ENCODE measurements at regions not wholly inside any gene's neighbourhood (a gene's known extent, or its start where the extent isn't known, plus 50 kb on each side); places are given as distances from the start of the nearest gene placed in this dataset.

GRCh38 chr2:239576784-239577685, 176.2 kb upstream of the HDAC4 start:
- DNase-seq, result peak in 1 of 2 donors; percentile 25
- Histone ChIP-seq H3K27ac (no peak overlapping the region), H3K4me3 (no peak overlapping the region), H3K9me3 (peaks cover 0 to 14% (median 6%) of the 10 kb centered on the region in 4 donors), H3K27me3 (peaks cover 0 to 23% (median 15%) of the 10 kb centered on the region in 3 donors), H3K36me3 (no peaks in the 10 kb centered on the region), H3K4me1 (peaks cover 0 to 10% (median 2%) of the 10 kb centered on the region in 4 donors)
- intact Hi-C loops (cut with DNase I; ENCODE audit: low total_unique reads), result no loop called here
- WGBS, 5 donors, result 84 to 89% (median 88%) methylated on average over 12 to 17 of the region's 17 CpGs
- no peak for TF ChIP-seq POLR2A (IDR thresholded peaks at IDR 0.05)
- TF ChIP-seq, protein P1, sequence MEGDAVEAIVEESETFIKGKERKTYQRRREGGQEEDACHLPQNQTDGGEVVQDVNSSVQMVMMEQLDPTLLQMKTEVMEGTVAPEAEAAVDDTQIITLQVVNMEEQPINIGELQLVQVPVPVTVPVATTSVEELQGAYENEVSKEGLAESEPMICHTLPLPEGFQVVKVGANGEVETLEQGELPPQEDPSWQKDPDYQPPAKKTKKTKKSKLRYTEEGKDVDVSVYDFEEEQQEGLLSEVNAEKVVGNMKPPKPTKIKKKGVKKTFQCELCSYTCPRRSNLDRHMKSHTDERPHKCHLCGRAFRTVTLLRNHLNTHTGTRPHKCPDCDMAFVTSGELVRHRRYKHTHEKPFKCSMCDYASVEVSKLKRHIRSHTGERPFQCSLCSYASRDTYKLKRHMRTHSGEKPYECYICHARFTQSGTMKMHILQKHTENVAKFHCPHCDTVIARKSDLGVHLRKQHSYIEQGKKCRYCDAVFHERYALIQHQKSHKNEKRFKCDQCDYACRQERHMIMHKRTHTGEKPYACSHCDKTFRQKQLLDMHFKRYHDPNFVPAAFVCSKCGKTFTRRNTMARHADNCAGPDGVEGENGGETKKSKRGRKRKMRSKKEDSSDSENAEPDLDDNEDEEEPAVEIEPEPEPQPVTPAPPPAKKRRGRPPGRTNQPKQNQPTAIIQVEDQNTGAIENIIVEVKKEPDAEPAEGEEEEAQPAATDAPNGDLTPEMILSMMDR (IDR thresholded peaks at IDR 0.05), result no peak
- no peak for TF ChIP-seq POLR2AphosphoS5 (IDR thresholded peaks at IDR 0.05)
- no peak for TF ChIP-seq EP300 (IDR thresholded peaks at IDR 0.05)

- H3K27me3 ChIP-seq, result peaks cover 0 to 31% (median 18%) of the 10 kb centered on the region in 3 donors
- 91 to 97% (median 96%) methylated on average over 5 to 8 of the region's 8 CpGs for WGBS, 5 donors
These were observed 175.2 kb upstream of the HDAC4 start for GRCh38 chr2:239575931-239576445.

DNA sequence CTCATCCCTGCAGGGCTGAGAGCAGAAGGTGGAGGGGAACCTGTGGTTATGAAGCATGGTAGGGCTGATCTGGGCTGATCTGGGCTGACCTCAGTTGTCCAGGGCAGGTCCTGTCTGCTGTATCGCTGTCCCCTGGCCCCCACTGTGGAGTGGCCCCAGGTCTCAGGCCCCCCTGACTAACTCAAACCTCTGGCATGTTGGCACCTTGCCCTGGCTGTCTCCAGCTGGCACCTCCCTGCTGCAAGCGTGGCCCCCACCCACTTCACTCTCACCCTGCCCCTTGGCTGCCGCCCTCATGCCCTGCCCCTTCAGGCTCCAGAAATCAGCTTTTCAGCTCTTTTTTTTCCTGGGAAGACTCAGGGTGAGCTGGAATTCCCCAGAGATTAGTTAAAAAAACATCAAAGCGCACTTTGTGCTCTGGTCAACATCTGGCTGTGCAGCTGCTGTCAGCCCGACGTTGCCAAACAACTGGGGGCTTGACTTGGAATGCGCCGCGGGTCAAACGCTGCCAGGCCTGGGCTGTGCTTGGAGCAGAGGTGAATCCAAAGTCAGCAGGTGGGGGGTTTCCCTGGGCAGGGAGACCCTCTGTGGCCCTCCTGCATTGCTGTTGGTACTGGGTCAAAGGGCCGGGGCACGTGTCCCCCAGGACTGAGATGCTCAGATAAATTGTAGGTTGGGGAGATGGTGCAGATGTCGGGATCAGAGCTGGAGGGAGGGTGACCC, 173.8 kb upstream of the HDAC4 start:
- no peak overlapping the region for H3K27ac ChIP-seq
- no peaks in the 10 kb centered on the region for H3K36me3 ChIP-seq
- peak in 1 of 2 donors; percentile 67 for DNase-seq
- H3K9me3 ChIP-seq, result peaks cover 0 to 14% (median 6%) of the 10 kb centered on the region in 4 donors
- no peak overlapping the region for H3K4me3 ChIP-seq
- TF ChIP-seq EP300 (IDR thresholded peaks at IDR 0.05) (no peak), POLR2A (IDR thresholded peaks at IDR 0.05) (no peak), POLR2AphosphoS5 (IDR thresholded peaks at IDR 0.05) (no peak)
- TF ChIP-seq, protein P1 (IDR thresholded peaks at IDR 0.05), result no peak
- WGBS, 5 donors, result 27 to 39% (median 33%) methylated on average over 13 of the region's 13 CpGs
- peaks cover 0 to 43% (median 30%) of the 10 kb centered on the region in 3 donors for H3K27me3 ChIP-seq
- peaks cover 0 to 10% (median 2%) of the 10 kb centered on the region in 4 donors for H3K4me1 ChIP-seq
- intact Hi-C loops (cut with DNase I; ENCODE audit: low total_unique reads), result no loop called here

More at GRCh38 chr2:239575931-239576445, 175.2 kb upstream of the HDAC4 start:
- no peak overlapping the region for H3K27ac ChIP-seq
- peaks cover 0 to 10% (median 2%) of the 10 kb centered on the region in 4 donors for H3K4me1 ChIP-seq
- TF ChIP-seq, protein P1 (IDR thresholded peaks at IDR 0.05), result no peak
- TF ChIP-seq POLR2AphosphoS5 (IDR thresholded peaks at IDR 0.05), result no peak
- TF ChIP-seq POLR2A (IDR thresholded peaks at IDR 0.05), result no peak
- no peak for TF ChIP-seq EP300 (IDR thresholded peaks at IDR 0.05)
- H3K36me3 ChIP-seq, result no peaks in the 10 kb centered on the region
- DNase-seq, result no peak
- no peak overlapping the region for H3K4me3 ChIP-seq
- H3K9me3 ChIP-seq, result peaks cover 0 to 14% (median 6%) of the 10 kb centered on the region in 4 donors
- intact Hi-C loops (cut with DNase I; ENCODE audit: low total_unique reads), result no loop called here

- Histone ChIP-seq H3K4me3 (no peak overlapping the region), H3K4me1 (peaks cover 0 to 10% (median 2%) of the 10 kb centered on the region in 4 donors), H3K27ac (no peak overlapping the region), H3K36me3 (no peaks in the 10 kb centered on the region), H3K27me3 (peaks cover 0 to 49% (median 32%) of the 10 kb centered on the region in 3 donors), H3K9me3 (peaks cover 0 to 14% (median 6%) of the 10 kb centered on the region in 4 donors)
- intact Hi-C loops (cut with DNase I; ENCODE audit: low total_unique reads), result no loop called here
- TF ChIP-seq, protein P1 (IDR thresholded peaks at IDR 0.05), result no peak
- TF ChIP-seq EP300 (IDR thresholded peaks at IDR 0.05) (no peak), POLR2AphosphoS5 (IDR thresholded peaks at IDR 0.05) (no peak), POLR2A (IDR thresholded peaks at IDR 0.05) (no peak)
- DNase-seq, result no peak
- WGBS, 5 donors, result 78 to 89% (median 79%) methylated on average over 4 to 5 of the region's 5 CpGs
These were observed 173.2 kb upstream of the HDAC4 start for GRCh38 chr2:239574054-239574433.

All from stomach (tissue), 8 donors.